Testis (tissue), 2 donors: ENCODE measurements at regions not wholly inside any gene's neighbourhood (a gene's known extent, or its start where the extent isn't known, plus 50 kb on each side); places are given as distances from the start of the nearest gene placed in this dataset.

Source experiments
- CTCF ChIP-seq, 3 experiments: fragments of 450-650 bp in 2 of 3; fragments of 200-600 bp in 1 of 3; sonication (generic) in 1 of 3; IDR thresholded peaks; one replicate each; pipeline ENCODE4 v1.5.1; 2016 to 2019; ENCODE audit warnings: antibody characterized with exemption in 3 of 3, mild to moderate bottlenecking in 2 of 3, moderate library complexity in 1 of 3
- POLR2A ChIP-seq: fragments of 450-650 bp; IDR thresholded peaks from one replicate; pipeline ENCODE4 v1.6.1; 2017; ENCODE audit warnings: antibody characterized with exemption, mild to moderate bottlenecking, moderate library complexity

GRCh38 chr11:27242591-27242990 lies 120.4 kb downstream of the CCDC34 start:
- TF ChIP-seq CTCF (IDR thresholded peaks at IDR 0.05) (no peak), POLR2A (no peak)
